GM23338 (cell line): ENCODE measurements at regions not wholly inside any gene's neighbourhood (a gene's known extent, or its start where the extent isn't known, plus 50 kb on each side); places are given as distances from the start of the nearest gene placed in this dataset.

Experiments
- ATAC-seq: fragments of 200-7000 bp; cut with Tn5 transposase; 3 replicates; pipeline ENCODE4 v1.9.1; 2020
- DNase-seq: peaks from one replicate; pipeline ENCODE4 v3.0.0-alpha.2; 2015; ENCODE audit warnings: low spot score
- H2AFZ ChIP-seq: fragments of 200-600 bp; sonication (generic); 2 replicates; pipeline ENCODE4 v1.8.0; 2016; ENCODE audit warnings: antibody characterized with exemption, mild to moderate bottlenecking, moderate library complexity
- H3F3A ChIP-seq: fragments of 200-600 bp; sonication (generic); replicated peaks from 2 replicates; pipeline ENCODE4 v1.8.0; 2017; ENCODE audit warnings: antibody characterized with exemption, mixed run types, low read depth
- H3K27ac ChIP-seq: fragments of 200-600 bp; sonication (generic); 2 replicates; pipeline ENCODE4 v1.6.1; 2016; ENCODE audit warnings: low read depth
- H3K27me3 ChIP-seq: fragments of 200-600 bp; sonication (generic); 2 replicates; pipeline ENCODE4 v1.8.0; 2016; ENCODE audit warnings: mild to moderate bottlenecking, mixed run types, moderate library complexity; ENCODE audit not compliant: insufficient read depth
- H3K36me3 ChIP-seq: fragments of 200-600 bp; sonication (generic); 2 replicates; pipeline ENCODE4 v1.8.0; 2016; ENCODE audit warnings: mild to moderate bottlenecking; ENCODE audit not compliant: insufficient read depth
- H3K4me1 ChIP-seq: fragments of 200-600 bp; sonication (generic); 2 replicates; pipeline ENCODE4 v1.8.0; 2016; ENCODE audit warnings: mild to moderate bottlenecking, moderate library complexity; ENCODE audit not compliant: insufficient read depth
- H3K4me2 ChIP-seq: fragments of 200-600 bp; sonication (generic); 2 replicates; pipeline ENCODE4 v1.7.1; 2017; ENCODE audit warnings: mixed run types
- H3K4me3 ChIP-seq: fragments of 200-600 bp; sonication (generic); 2 replicates; pipeline ENCODE4 v1.6.1; 2016; ENCODE audit warnings: mixed run types
- H3K79me2 ChIP-seq: fragments of 200-600 bp; sonication (generic); replicated peaks from 2 replicates; pipeline ENCODE4 v1.8.0; 2017; ENCODE audit warnings: mild to moderate bottlenecking; ENCODE audit not compliant: insufficient read depth
- H3K9me2 ChIP-seq: fragments of 200-600 bp; sonication (generic); 2 replicates; pipeline ENCODE4 v1.8.0; 2017; ENCODE audit not compliant: insufficient read depth
- H4K20me1 ChIP-seq: fragments of 200-600 bp; sonication (generic); replicated peaks from 2 replicates; pipeline ENCODE4 v1.8.0; 2017; ENCODE audit warnings: mild to moderate bottlenecking; ENCODE audit not compliant: insufficient read depth
- H3K27ac Mint-ChIP-seq: 2 replicates; pipeline ENCODE4 v1.8.0; 2020; ENCODE audit warnings: inconsistent platforms, mild to moderate bottlenecking, moderate library complexity, mixed read lengths
- H3K27me3 Mint-ChIP-seq: 3 replicates; pipeline ENCODE4 v1.8.0; 2022; ENCODE audit warnings: low read depth, mild to moderate bottlenecking, moderate library complexity, mixed read lengths, inconsistent platforms; ENCODE audit not compliant: insufficient read depth, poor library complexity
- H3K36me3 Mint-ChIP-seq: 3 replicates; pipeline ENCODE4 v1.8.0; 2021; ENCODE audit warnings: low read depth, mild to moderate bottlenecking, inconsistent platforms, moderate library complexity, mixed read lengths
- H3K4me1 Mint-ChIP-seq: 3 replicates; pipeline ENCODE4 v1.8.0; 2020; ENCODE audit warnings: mild to moderate bottlenecking, inconsistent platforms, mixed read lengths
- H3K4me3 Mint-ChIP-seq: 3 replicates; pipeline ENCODE4 v1.8.0; 2021; ENCODE audit warnings: moderate library complexity, mild to moderate bottlenecking, inconsistent platforms, mixed read lengths
- H3K9me3 Mint-ChIP-seq: 3 replicates; pipeline ENCODE4 v1.8.0; 2020; ENCODE audit warnings: moderate library complexity, mild to moderate bottlenecking, inconsistent platforms, mixed read lengths
- CREB1 ChIP-seq: fragments of 250-450 bp; sonication (Bioruptor Pico); IDR thresholded peaks from 2 replicates; pipeline ENCODE4 v1.5.0; 2020; ENCODE audit warnings: low read depth, mild to moderate bottlenecking, moderate library complexity
- EZH2 ChIP-seq: fragments of 200-600 bp; sonication (generic); IDR thresholded peaks from one replicate; pipeline ENCODE4 v1.8.0; 2017; ENCODE audit warnings: antibody characterized with exemption, mild to moderate bottlenecking, low read depth; ENCODE audit not compliant: unreplicated experiment
- EZH2phosphoT487 ChIP-seq: fragments of 200-600 bp; sonication (generic); IDR thresholded peaks from one replicate; pipeline ENCODE4 v1.8.1; 2018; ENCODE audit warnings: antibody characterized with exemption; ENCODE audit not compliant: unreplicated experiment
- JUNB ChIP-seq: IDR thresholded peaks from one replicate; pipeline ENCODE4 v1.6.1; 2016; ENCODE audit warnings: antibody characterized with exemption; ENCODE audit not compliant: unreplicated experiment
- POLR2AphosphoS5 ChIP-seq: IDR thresholded peaks from 2 replicates; pipeline ENCODE4 v1.6.1; 2016; ENCODE audit warnings: antibody characterized with exemption, low read depth
- ZNF114 ChIP-seq: fragments of 250-450 bp; sonication (Bioruptor Pico); IDR thresholded peaks from 2 replicates; pipeline ENCODE4 v1.5.0; 2020; ENCODE audit warnings: mild to moderate bottlenecking, moderate library complexity
- ZNF331 ChIP-seq: fragments of 250-450 bp; sonication (Bioruptor Pico); IDR thresholded peaks from 2 replicates; pipeline ENCODE4 v1.5.0; 2020; ENCODE audit warnings: low read depth, mild to moderate bottlenecking, moderate library complexity
- TF ChIP-seq, protein P1 (sequence below): IDR thresholded peaks from 2 replicates; pipeline ENCODE4 v1.6.1; 2016; ENCODE audit warnings: antibody characterized with exemption
- TF ChIP-seq, protein P2 (sequence below): fragments of 250-450 bp; sonication (Bioruptor Pico); IDR thresholded peaks from 2 replicates; pipeline ENCODE4 v1.5.0; 2020; ENCODE audit warnings: mild to moderate bottlenecking, moderate library complexity
- TF ChIP-seq, protein P3 (sequence below), 2 experiments: fragments of 200-600 bp in 1 of 2; sonication (generic) in 1 of 2; conservative IDR thresholded peaks; 2 replicates each; pipeline versions ENCODE4 v1.5.1 to v1.6.1; 2016 to 2017; ENCODE audit warnings: antibody characterized with exemption in 2 of 2, low read depth in 2 of 2, mild to moderate bottlenecking in 2 of 2, moderate library complexity in 1 of 2

DNA sequence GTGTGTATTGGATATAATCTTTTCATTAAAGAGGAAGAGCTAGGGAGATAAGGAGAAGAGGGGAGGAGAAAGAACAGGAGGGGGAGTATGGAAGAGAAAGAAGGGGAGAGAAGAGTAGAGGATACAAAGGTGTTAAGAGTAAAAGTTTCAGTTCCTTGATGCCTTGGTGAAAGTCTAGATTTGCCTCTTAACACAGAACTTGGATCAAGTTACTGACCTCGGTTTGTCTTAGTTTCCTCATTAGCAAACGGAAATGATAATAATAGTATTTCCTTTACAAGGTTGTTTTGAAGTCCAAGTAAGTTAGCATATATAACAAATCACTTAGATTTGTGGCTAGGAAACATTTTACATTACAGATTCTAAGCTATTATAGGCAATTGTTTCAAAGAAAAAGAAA is 287.1 kb downstream of the PPARGC1A start:
- ATAC-seq (no peak), DNase-seq (no peak)
- Histone ChIP-seq H3F3A (no peaks in the 10 kb centered on the region), H4K20me1 (no peaks in the 10 kb centered on the region), H3K27ac (no peak overlapping the region), H2AFZ (no peak overlapping the region), H3K36me3 (no peaks in the 10 kb centered on the region), H3K9me2 (no peaks in the 10 kb centered on the region; the same call in 1 of the 2 replicates), H3K4me3 (no peak overlapping the region), H3K4me1 (no peaks in the 10 kb centered on the region), H3K27me3 (no peaks in the 10 kb centered on the region), H3K79me2 (no peaks in the 10 kb centered on the region), H3K4me2 (no peak overlapping the region)
- Mint-ChIP-seq H3K27me3 (peaks cover 2% of the 10 kb centered on the region), H3K27ac (no peak overlapping the region), H3K4me1 (no peaks in the 10 kb centered on the region), H3K9me3 (peaks cover 3% of the 10 kb centered on the region; the same call in 2 of the 3 replicates), H3K4me3 (no peak overlapping the region), H3K36me3 (no peaks in the 10 kb centered on the region)
- TF ChIP-seq EZH2 (no peak), ZNF331 (CRISPR knock-in tag) (no peak), CREB1 (CRISPR knock-in tag) (no peak), JUNB (no peak), POLR2AphosphoS5 (no peak), EZH2phosphoT487 (no peak), ZNF114 (CRISPR knock-in tag) (no peak)
- TF ChIP-seq, protein P1, sequence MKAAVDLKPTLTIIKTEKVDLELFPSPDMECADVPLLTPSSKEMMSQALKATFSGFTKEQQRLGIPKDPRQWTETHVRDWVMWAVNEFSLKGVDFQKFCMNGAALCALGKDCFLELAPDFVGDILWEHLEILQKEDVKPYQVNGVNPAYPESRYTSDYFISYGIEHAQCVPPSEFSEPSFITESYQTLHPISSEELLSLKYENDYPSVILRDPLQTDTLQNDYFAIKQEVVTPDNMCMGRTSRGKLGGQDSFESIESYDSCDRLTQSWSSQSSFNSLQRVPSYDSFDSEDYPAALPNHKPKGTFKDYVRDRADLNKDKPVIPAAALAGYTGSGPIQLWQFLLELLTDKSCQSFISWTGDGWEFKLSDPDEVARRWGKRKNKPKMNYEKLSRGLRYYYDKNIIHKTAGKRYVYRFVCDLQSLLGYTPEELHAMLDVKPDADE = no peak
- TF ChIP-seq, protein P2, sequence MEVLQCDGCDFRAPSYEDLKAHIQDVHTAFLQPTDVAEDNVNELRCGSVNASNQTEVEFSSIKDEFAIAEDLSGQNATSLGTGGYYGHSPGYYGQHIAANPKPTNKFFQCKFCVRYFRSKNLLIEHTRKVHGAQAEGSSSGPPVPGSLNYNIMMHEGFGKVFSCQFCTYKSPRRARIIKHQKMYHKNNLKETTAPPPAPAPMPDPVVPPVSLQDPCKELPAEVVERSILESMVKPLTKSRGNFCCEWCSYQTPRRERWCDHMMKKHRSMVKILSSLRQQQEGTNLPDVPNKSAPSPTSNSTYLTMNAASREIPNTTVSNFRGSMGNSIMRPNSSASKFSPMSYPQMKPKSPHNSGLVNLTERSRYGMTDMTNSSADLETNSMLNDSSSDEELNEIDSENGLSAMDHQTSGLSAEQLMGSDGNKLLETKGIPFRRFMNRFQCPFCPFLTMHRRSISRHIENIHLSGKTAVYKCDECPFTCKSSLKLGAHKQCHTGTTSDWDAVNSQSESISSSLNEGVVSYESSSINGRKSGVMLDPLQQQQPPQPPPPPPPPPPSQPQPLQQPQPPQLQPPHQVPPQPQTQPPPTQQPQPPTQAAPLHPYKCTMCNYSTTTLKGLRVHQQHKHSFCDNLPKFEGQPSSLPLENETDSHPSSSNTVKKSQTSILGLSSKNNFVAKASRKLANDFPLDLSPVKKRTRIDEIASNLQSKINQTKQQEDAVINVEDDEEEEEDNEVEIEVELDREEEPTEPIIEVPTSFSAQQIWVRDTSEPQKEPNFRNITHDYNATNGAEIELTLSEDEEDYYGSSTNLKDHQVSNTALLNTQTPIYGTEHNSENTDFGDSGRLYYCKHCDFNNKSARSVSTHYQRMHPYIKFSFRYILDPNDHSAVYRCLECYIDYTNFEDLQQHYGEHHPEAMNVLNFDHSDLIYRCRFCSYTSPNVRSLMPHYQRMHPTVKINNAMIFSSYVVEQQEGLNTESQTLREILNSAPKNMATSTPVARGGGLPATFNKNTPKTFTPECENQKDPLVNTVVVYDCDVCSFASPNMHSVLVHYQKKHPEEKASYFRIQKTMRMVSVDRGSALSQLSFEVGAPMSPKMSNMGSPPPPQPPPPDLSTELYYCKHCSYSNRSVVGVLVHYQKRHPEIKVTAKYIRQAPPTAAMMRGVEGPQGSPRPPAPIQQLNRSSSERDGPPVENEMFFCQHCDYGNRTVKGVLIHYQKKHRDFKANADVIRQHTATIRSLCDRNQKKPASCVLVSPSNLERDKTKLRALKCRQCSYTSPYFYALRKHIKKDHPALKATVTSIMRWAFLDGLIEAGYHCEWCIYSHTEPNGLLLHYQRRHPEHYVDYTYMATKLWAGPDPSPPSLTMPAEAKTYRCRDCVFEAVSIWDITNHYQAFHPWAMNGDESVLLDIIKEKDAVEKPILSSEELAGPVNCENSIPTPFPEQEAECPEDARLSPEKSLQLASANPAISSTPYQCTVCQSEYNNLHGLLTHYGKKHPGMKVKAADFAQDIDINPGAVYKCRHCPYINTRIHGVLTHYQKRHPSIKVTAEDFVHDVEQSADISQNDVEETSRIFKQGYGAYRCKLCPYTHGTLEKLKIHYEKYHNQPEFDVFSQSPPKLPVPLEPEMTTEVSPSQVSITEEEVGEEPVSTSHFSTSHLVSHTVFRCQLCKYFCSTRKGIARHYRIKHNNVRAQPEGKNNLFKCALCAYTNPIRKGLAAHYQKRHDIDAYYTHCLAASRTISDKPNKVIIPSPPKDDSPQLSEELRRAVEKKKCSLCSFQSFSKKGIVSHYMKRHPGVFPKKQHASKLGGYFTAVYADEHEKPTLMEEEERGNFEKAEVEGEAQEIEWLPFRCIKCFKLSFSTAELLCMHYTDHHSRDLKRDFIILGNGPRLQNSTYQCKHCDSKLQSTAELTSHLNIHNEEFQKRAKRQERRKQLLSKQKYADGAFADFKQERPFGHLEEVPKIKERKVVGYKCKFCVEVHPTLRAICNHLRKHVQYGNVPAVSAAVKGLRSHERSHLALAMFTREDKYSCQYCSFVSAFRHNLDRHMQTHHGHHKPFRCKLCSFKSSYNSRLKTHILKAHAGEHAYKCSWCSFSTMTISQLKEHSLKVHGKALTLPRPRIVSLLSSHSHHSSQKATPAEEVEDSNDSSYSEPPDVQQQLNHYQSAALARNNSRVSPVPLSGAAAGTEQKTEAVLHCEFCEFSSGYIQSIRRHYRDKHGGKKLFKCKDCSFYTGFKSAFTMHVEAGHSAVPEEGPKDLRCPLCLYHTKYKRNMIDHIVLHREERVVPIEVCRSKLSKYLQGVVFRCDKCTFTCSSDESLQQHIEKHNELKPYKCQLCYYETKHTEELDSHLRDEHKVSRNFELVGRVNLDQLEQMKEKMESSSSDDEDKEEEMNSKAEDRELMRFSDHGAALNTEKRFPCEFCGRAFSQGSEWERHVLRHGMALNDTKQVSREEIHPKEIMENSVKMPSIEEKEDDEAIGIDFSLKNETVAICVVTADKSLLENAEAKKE = no peak
- TF ChIP-seq, protein P3, sequence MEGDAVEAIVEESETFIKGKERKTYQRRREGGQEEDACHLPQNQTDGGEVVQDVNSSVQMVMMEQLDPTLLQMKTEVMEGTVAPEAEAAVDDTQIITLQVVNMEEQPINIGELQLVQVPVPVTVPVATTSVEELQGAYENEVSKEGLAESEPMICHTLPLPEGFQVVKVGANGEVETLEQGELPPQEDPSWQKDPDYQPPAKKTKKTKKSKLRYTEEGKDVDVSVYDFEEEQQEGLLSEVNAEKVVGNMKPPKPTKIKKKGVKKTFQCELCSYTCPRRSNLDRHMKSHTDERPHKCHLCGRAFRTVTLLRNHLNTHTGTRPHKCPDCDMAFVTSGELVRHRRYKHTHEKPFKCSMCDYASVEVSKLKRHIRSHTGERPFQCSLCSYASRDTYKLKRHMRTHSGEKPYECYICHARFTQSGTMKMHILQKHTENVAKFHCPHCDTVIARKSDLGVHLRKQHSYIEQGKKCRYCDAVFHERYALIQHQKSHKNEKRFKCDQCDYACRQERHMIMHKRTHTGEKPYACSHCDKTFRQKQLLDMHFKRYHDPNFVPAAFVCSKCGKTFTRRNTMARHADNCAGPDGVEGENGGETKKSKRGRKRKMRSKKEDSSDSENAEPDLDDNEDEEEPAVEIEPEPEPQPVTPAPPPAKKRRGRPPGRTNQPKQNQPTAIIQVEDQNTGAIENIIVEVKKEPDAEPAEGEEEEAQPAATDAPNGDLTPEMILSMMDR (conservative IDR thresholded peaks at IDR 0.05; ENCODE audit: low read depth in 2 of 2) = no peak
